ENCODE measurements at regions not wholly inside any gene's neighbourhood (a gene's known extent, or its start where the extent isn't known, plus 50 kb on each side); places are given as distances from the start of the nearest gene placed in this dataset.

- no peak for DNase-seq
- TF ChIP-seq CTCF (IDR thresholded peaks at IDR 0.05; ENCODE audit: borderline replicate concordance, extremely low read depth, insufficient read depth) = no peak
- Histone ChIP-seq H3K9ac (ENCODE audit: low read length in 3 of 3) (no peak overlapping the region), H3K4me3 (ENCODE audit: low read length in 3 of 3) (no peak overlapping the region), H3K9me3 (ENCODE audit: control insufficient read depth in 2 of 3, insufficient read depth in 1 of 3, low read length in 3 of 3) (no peaks in the 10 kb centered on the region), H3K27ac (ENCODE audit: low read depth in 2 of 2, low read length in 2 of 2) (no peak overlapping the region), H3K4me1 (ENCODE audit: control insufficient read depth in 2 of 3, insufficient read depth in 2 of 3, low read depth in 1 of 3, low read length in 3 of 3) (no peaks in the 10 kb centered on the region), H3K27me3 (ENCODE audit: control insufficient read depth, insufficient read depth, low read length) (no peaks in the 10 kb centered on the region), H3K36me3 (ENCODE audit: control insufficient read depth in 2 of 3, insufficient read depth in 3 of 3, low read length in 3 of 3) (no peaks in the 10 kb centered on the region)
- FAIRE-seq = no peak
- intact Hi-C loops (cut with DNase I) = no loop called here
These were observed 77.7 kb upstream of the RGS4 start for GRCh38 chr1:162991444-162991843.

- Histone ChIP-seq H3K27ac (ENCODE audit: low read depth in 2 of 2, low read length in 2 of 2) (no peak overlapping the region), H3K9me3 (ENCODE audit: control insufficient read depth in 2 of 3, insufficient read depth in 1 of 3, low read length in 3 of 3) (no peaks in the 10 kb centered on the region), H3K4me1 (ENCODE audit: control insufficient read depth in 2 of 3, insufficient read depth in 2 of 3, low read depth in 1 of 3, low read length in 3 of 3) (no peaks in the 10 kb centered on the region), H3K9ac (ENCODE audit: low read length in 3 of 3) (no peak overlapping the region), H3K27me3 (ENCODE audit: control insufficient read depth, insufficient read depth, low read length) (no peaks in the 10 kb centered on the region), H3K4me3 (ENCODE audit: low read length in 3 of 3) (no peak overlapping the region), H3K36me3 (ENCODE audit: control insufficient read depth in 2 of 3, insufficient read depth in 3 of 3, low read length in 3 of 3) (no peaks in the 10 kb centered on the region)
- TF ChIP-seq CTCF (IDR thresholded peaks at IDR 0.05; ENCODE audit: borderline replicate concordance, extremely low read depth, insufficient read depth) = no peak
- FAIRE-seq (no peak), DNase-seq (no peak)
- intact Hi-C loops (cut with DNase I) = no loop called here
These were observed 78.5 kb upstream of the RGS4 start for GRCh38 chr1:162990665-162991064.

GRCh38 chr1:162988869-162989268, 80.3 kb upstream of the RGS4 start:
- no peak for DNase-seq
- no peaks in the 10 kb centered on the region for H3K36me3 ChIP-seq (ENCODE audit: control insufficient read depth in 2 of 3, insufficient read depth in 3 of 3, low read length in 3 of 3)
- H3K27me3 ChIP-seq (ENCODE audit: control insufficient read depth, insufficient read depth, low read length) = no peaks in the 10 kb centered on the region
- H3K4me3 ChIP-seq (ENCODE audit: low read length in 3 of 3) = no peak overlapping the region
- no peaks in the 10 kb centered on the region for H3K4me1 ChIP-seq (ENCODE audit: control insufficient read depth in 2 of 3, insufficient read depth in 2 of 3, low read depth in 1 of 3, low read length in 3 of 3)
- intact Hi-C loops (cut with DNase I) = no loop called here
- FAIRE-seq = no peak
- no peak overlapping the region for H3K27ac ChIP-seq (ENCODE audit: low read depth in 2 of 2, low read length in 2 of 2)
- no peak overlapping the region for H3K9ac ChIP-seq (ENCODE audit: low read length in 3 of 3)
- H3K9me3 ChIP-seq (ENCODE audit: control insufficient read depth in 2 of 3, insufficient read depth in 1 of 3, low read length in 3 of 3) = no peaks in the 10 kb centered on the region
- TF ChIP-seq CTCF (IDR thresholded peaks at IDR 0.05; ENCODE audit: borderline replicate concordance, extremely low read depth, insufficient read depth) = no peak

- no peaks in the 10 kb centered on the region for H3K4me1 ChIP-seq (ENCODE audit: control insufficient read depth in 2 of 3, insufficient read depth in 2 of 3, low read depth in 1 of 3, low read length in 3 of 3)
- no peak for DNase-seq
- H3K9ac ChIP-seq (ENCODE audit: low read length in 3 of 3) = no peak overlapping the region
- intact Hi-C loops (cut with DNase I) = no loop called here
- no peaks in the 10 kb centered on the region for H3K27me3 ChIP-seq (ENCODE audit: control insufficient read depth, insufficient read depth, low read length)
- TF ChIP-seq CTCF (IDR thresholded peaks at IDR 0.05; ENCODE audit: borderline replicate concordance, extremely low read depth, insufficient read depth) = no peak
- FAIRE-seq = no peak
- H3K27ac ChIP-seq (ENCODE audit: low read depth in 2 of 2, low read length in 2 of 2) = no peak overlapping the region
- H3K9me3 ChIP-seq (ENCODE audit: control insufficient read depth in 2 of 3, insufficient read depth in 1 of 3, low read length in 3 of 3) = no peaks in the 10 kb centered on the region
- no peak overlapping the region for H3K4me3 ChIP-seq (ENCODE audit: low read length in 3 of 3)
- no peaks in the 10 kb centered on the region for H3K36me3 ChIP-seq (ENCODE audit: control insufficient read depth in 2 of 3, insufficient read depth in 3 of 3, low read length in 3 of 3)
These were observed 81.3 kb upstream of the RGS4 start for GRCh38 chr1:162987866-162988265.
